Gastroesophageal sphincter (tissue), 4 donors: ENCODE measurements at regions not wholly inside any gene's neighbourhood (a gene's known extent, or its start where the extent isn't known, plus 50 kb on each side); places are given as distances from the start of the nearest gene placed in this dataset.

Source experiments
- ATAC-seq: fragments of 150-250 bp; one replicate; pipeline ENCODE4 v1.9.1; 2016; ENCODE audit warnings: mild to moderate bottlenecking, moderate library complexity
- H3K27ac ChIP-seq, 4 donors: fragments of 200-600 bp; sonication (generic) in 3 of 4; 1 replicate in 3 of 4; 2 replicates in 1 of 4; pipeline ENCODE4 v1.5.1; 2016 to 2019
- H3K27me3 ChIP-seq: fragments of 200-600 bp; sonication (generic); one replicate; pipeline ENCODE4 v1.5.1; 2019
- H3K36me3 ChIP-seq, 2 donors: fragments of 200-600 bp; sonication (generic); one replicate each; pipeline ENCODE4 v1.5.1; 2019; ENCODE audit warnings: control low read depth in 1 of 2
- H3K4me1 ChIP-seq, 3 donors: fragments of 200-600 bp; sonication (generic); 1 replicate in 2 of 3; 2 replicates in 1 of 3; pipeline ENCODE4 v1.5.1; 2016 to 2019; ENCODE audit warnings: control low read depth in 2 of 3
- H3K4me3 ChIP-seq, 2 donors: fragments of 200-600 bp; sonication (generic); one replicate each; pipeline ENCODE4 v1.5.1; 2019; ENCODE audit warnings: mild to moderate bottlenecking in 1 of 2, moderate library complexity in 1 of 2
- H3K9me3 ChIP-seq, 3 donors: fragments of 200-600 bp; sonication (generic); one replicate each; pipeline ENCODE4 v1.5.1; 2017 to 2019; ENCODE audit warnings: control low read depth in 2 of 3
- EP300 ChIP-seq: sonication (generic); formaldehyde crosslinking; IDR thresholded peaks from one replicate; pipeline ENCODE4 v1.6.1; 2017; ENCODE audit warnings: antibody characterized with exemption, mild to moderate bottlenecking
- POLR2A ChIP-seq, 2 donors: fragments of 450-650 bp; IDR thresholded peaks; one replicate each; pipeline ENCODE4 v1.6.1; 2017; ENCODE audit warnings: antibody characterized with exemption in 2 of 2, mild to moderate bottlenecking in 2 of 2, moderate library complexity in 1 of 2
- POLR2AphosphoS5 ChIP-seq: sonication (generic); formaldehyde crosslinking; IDR thresholded peaks from one replicate; pipeline ENCODE4 v1.6.1; 2017; ENCODE audit warnings: antibody characterized with exemption
- WGBS, 2 donors: methylation state at CpG; one replicate each; pipeline ENCODE4 v1.1.5; 2018; ENCODE audit warnings: low coverage in 1 of 2; 5-methylcytosine and 5-hydroxymethylcytosine counted together
- TF ChIP-seq, protein P1 (sequence below), 4 experiments: fragments of 200-600 bp in 2 of 4; fragments of 450-650 bp in 2 of 4; sonication (generic) in 1 of 4; IDR thresholded peaks; one replicate each; pipeline ENCODE4 v1.5.1; 2017 to 2019; ENCODE audit warnings: antibody characterized with exemption in 4 of 4, mild to moderate bottlenecking in 2 of 4, moderate library complexity in 2 of 4

DNA sequence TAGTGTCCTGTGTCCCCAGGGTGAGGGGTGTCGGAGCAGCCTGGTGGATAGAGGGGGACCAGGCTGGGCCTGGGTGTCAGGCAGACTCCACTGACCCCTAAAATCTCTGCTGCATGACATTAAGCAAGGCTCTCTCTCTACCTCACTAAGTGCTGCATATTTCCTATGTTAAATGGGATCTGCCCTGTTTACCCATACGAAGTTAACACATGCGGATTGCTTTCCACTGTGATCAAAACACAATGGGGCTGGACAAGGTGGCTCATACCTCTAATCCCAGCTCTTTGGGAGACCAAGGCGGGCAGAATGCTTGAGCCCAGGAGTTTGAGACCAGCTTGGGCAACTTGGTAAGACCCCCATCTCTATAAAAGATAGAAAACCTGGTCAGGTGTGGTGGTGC lies 426.2 kb downstream of the MIAT start:
- Histone ChIP-seq H3K36me3 (no peaks in the 10 kb centered on the region), H3K27ac (no peak overlapping the region), H3K4me3 (no peak overlapping the region), H3K9me3 (peaks cover 0 to 6% (median 0%) of the 10 kb centered on the region in 3 donors), H3K4me1 (peaks cover 0 to 11% (median 0%) of the 10 kb centered on the region in 3 donors), H3K27me3 (peaks cover 11% of the 10 kb centered on the region)
- no peak for ATAC-seq
- 67 to 90% methylated on average over 2 of the region's 4 CpGs for WGBS, 2 donors
- TF ChIP-seq, protein P1, sequence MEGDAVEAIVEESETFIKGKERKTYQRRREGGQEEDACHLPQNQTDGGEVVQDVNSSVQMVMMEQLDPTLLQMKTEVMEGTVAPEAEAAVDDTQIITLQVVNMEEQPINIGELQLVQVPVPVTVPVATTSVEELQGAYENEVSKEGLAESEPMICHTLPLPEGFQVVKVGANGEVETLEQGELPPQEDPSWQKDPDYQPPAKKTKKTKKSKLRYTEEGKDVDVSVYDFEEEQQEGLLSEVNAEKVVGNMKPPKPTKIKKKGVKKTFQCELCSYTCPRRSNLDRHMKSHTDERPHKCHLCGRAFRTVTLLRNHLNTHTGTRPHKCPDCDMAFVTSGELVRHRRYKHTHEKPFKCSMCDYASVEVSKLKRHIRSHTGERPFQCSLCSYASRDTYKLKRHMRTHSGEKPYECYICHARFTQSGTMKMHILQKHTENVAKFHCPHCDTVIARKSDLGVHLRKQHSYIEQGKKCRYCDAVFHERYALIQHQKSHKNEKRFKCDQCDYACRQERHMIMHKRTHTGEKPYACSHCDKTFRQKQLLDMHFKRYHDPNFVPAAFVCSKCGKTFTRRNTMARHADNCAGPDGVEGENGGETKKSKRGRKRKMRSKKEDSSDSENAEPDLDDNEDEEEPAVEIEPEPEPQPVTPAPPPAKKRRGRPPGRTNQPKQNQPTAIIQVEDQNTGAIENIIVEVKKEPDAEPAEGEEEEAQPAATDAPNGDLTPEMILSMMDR (IDR thresholded peaks at IDR 0.05): no peak
- TF ChIP-seq POLR2A (IDR thresholded peaks at IDR 0.05) (no peak), POLR2AphosphoS5 (no peak), EP300 (no peak)

DNA sequence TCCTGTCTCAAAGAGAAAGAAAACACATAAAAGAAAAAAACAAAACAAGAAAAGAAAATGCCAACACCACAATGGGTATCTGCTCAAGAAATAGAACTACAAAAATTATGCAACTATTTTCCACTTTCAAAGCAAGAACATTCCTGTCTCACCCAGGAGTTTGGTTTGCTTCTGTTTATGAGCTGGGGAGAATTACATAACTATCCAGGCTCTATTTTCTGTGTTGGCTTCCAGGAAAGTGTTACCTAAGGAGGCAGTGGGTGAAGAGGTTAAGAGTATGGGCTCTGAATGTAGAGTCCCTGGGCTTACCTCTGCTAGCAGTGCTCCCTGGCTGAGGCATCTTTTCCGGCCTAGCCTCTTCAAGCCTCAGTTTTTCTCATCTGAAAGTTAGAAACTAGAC lies 426.7 kb downstream of the MIAT start:
- ATAC-seq: peak; percentile 51
- 100% methylated on average over 1 of the region's 1 CpG; no CpG with 5 or more reads in 1 of the 2 donors for WGBS, 2 donors
- H3K9me3 ChIP-seq: peaks cover 0 to 6% (median 0%) of the 10 kb centered on the region in 3 donors
- H3K36me3 ChIP-seq: no peaks in the 10 kb centered on the region
- H3K27ac ChIP-seq: no peak overlapping the region
- TF ChIP-seq EP300: no peak
- TF ChIP-seq POLR2A (IDR thresholded peaks at IDR 0.05): no peak
- TF ChIP-seq, protein P1 (IDR thresholded peaks at IDR 0.05): no peak
- peak; percentile 10 for TF ChIP-seq POLR2AphosphoS5
- H3K4me1 ChIP-seq: peaks cover 0 to 11% (median 0%) of the 10 kb centered on the region in 3 donors
- H3K27me3 ChIP-seq: peaks cover 11% of the 10 kb centered on the region
- H3K4me3 ChIP-seq: no peak overlapping the region

DNA sequence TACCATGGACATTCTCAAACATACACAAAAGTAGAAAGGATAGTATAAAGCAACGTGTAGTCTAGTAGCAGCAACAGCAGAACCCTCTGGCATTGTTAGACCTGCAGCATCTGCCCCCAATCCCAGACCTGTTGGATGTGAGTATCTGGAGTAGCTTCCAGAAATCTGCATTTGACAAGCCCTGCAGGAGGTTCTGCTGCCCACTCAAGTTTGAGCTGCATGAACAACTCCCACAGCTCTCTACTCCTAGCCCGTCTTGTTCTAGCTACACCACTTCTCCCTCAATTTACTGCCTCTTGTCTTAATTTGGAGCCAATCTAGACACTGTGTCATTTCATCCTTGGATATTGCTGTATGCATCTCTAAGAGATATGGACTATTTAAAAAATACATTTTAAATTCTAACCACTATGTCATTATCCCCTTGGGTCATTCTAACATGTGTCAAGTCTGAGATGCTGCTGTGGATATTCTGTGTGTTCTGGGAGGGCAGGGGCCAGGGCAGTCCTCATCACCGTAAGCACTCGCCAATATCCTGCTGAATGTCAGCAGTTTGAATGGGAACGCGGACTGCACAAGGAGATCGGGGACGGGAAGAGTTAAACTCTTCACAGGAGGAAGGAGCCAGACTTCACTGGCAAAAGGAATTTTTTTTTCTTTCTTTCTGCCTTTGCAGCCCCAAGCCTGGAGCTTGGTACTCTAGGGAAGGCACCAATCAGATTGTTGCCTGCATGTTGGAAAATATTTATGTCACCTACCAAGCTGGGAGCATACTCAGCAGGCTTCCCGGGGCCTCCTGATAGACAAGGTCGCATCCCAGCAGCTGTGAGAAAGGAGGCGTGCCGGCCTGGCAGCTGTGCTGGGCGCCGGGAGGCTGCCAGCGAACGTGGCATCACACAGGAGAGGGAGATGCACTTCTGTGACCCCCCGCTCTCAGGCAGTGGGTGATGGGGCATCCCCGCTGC lies 429.0 kb downstream of the MIAT start:
- TF ChIP-seq, protein P1 (IDR thresholded peaks at IDR 0.05): no peak
- no peak for TF ChIP-seq POLR2AphosphoS5
- no peak for TF ChIP-seq EP300
- no peak for TF ChIP-seq POLR2A (IDR thresholded peaks at IDR 0.05)
- Histone ChIP-seq H3K27me3 (peaks cover 16% of the 10 kb centered on the region), H3K9me3 (peaks cover 0 to 6% (median 0%) of the 10 kb centered on the region in 3 donors), H3K4me3 (no peak overlapping the region), H3K4me1 (peaks cover 0 to 11% (median 0%) of the 10 kb centered on the region in 3 donors), H3K27ac (no peak overlapping the region), H3K36me3 (no peaks in the 10 kb centered on the region)
- 62 to 65% methylated on average over 6 to 7 of the region's 18 CpGs for WGBS, 2 donors
- no peak for ATAC-seq

DNA sequence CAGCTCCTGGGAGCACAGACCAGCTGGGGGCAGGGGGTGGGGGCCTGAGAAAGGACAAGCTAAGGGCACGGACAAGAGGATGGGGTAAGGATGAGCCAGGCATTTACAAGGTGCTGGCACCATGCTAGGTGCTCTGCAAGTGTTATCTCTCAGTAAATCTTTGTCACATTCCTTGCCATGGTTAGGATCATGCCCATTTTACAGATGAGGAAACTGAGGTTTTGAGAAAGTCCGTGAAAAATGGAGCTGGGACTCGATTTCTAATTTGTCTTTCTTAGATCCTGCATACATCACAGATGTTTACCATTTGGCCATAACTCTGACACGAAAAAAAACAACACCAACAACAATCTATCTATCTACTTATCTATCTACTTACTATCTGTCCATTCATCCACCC lies 429.7 kb downstream of the MIAT start:
- 81 to 90% methylated on average over 3 to 4 of the region's 4 CpGs for WGBS, 2 donors
- no peak for ATAC-seq
- no peaks in the 10 kb centered on the region for H3K36me3 ChIP-seq
- H3K4me3 ChIP-seq: no peak overlapping the region
- TF ChIP-seq POLR2A (IDR thresholded peaks at IDR 0.05) (no peak), POLR2AphosphoS5 (no peak)
- no peak overlapping the region for H3K27ac ChIP-seq
- H3K27me3 ChIP-seq: peaks cover 16% of the 10 kb centered on the region
- peaks cover 0 to 11% (median 0%) of the 10 kb centered on the region in 3 donors for H3K4me1 ChIP-seq
- peaks cover 0 to 6% (median 0%) of the 10 kb centered on the region in 3 donors for H3K9me3 ChIP-seq

DNA sequence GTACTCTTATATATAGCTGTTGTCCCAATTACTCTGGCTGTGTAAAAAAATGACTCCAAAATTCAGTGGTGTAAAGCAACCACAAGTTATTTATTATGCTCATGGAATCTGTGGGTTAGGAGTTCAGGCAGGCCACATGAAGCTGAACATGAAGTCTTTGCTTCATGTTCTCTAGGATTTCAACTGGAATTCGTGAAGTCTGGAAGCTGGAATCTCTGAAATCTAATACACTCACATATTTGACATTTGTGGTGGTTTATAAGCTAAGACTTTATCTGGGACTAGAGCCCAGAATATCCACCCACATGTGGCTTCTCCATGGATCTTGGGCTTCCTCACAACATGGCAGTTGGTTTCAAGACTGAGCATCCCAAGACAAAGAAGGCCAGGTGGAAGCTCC lies 430.6 kb downstream of the MIAT start:
- no peak overlapping the region for H3K27ac ChIP-seq
- peaks cover 0 to 6% (median 0%) of the 10 kb centered on the region in 3 donors for H3K9me3 ChIP-seq
- peaks cover 0 to 11% (median 0%) of the 10 kb centered on the region in 3 donors for H3K4me1 ChIP-seq
- peaks cover 16% of the 10 kb centered on the region for H3K27me3 ChIP-seq
- no peaks in the 10 kb centered on the region for H3K36me3 ChIP-seq
- ATAC-seq: no peak
- no peak for TF ChIP-seq POLR2AphosphoS5
- TF ChIP-seq, protein P1 (IDR thresholded peaks at IDR 0.05): no peak
- no peak for TF ChIP-seq POLR2A (IDR thresholded peaks at IDR 0.05)
- TF ChIP-seq EP300: no peak
- no peak overlapping the region for H3K4me3 ChIP-seq
- WGBS, 2 donors: 0% methylated on average over 1 of the region's 1 CpG
